ENCODE measurements at regions not wholly inside any gene's neighbourhood (a gene's known extent, or its start where the extent isn't known, plus 50 kb on each side); places are given as distances from the start of the nearest gene placed in this dataset.
"Not testable (repeated sequence)": the region's sequence is repeated elsewhere in the genome, so short reads cannot be mapped to it uniquely, and the experiment has no call there.

DNA sequence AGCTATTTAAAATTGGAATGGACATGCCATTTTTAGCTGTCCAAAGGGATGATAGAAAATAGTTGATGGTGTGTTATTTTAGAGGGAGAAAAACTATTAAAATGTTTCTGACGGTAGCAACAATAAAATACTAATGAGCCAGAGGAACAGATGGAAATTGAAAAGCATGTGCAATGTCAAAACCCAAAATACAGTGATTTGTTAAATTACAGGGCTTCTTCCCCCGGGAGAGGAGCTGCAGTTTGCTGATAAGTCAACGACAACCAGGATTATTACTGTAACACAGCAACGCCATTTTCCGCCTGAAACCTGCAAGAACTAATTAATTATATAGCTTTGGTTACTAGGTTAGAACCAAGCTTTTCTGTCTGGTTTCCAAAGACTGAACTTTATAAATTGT, 179.6 kb upstream of the SPTLC3 start:
- DNase-seq = no peak
- Histone ChIP-seq H2AFZ (ENCODE audit: low read length) (no peak overlapping the region), H3K4me3 (ENCODE audit: low read length) (no peak overlapping the region), H3K79me2 (ENCODE audit: low read length) (no peaks in the 10 kb centered on the region), H3K9ac (ENCODE audit: low read length) (no peak overlapping the region), H3K27ac (ENCODE audit: low read length) (no peak overlapping the region), H4K20me1 (ENCODE audit: insufficient read depth, low read depth, low read length) (no peaks in the 10 kb centered on the region), H3K9me2 (replicated peaks; ENCODE audit: insufficient read depth, low read length) (no peaks in the 10 kb centered on the region; the same call in 1 of the 2 replicates), H3K36me3 (ENCODE audit: insufficient read depth, low read length) (no peaks in the 10 kb centered on the region), H3K27me3 (ENCODE audit: low read length) (no peaks in the 10 kb centered on the region), H3K4me1 (ENCODE audit: low read length) (no peaks in the 10 kb centered on the region), H3K9me3 (ENCODE audit: low read length) (peaks cover 4% of the 10 kb centered on the region; the same call in 1 of the 2 replicates), H3K4me2 (ENCODE audit: low read depth, low read length, poor library complexity, severe bottlenecking) (no peak overlapping the region)

DNA sequence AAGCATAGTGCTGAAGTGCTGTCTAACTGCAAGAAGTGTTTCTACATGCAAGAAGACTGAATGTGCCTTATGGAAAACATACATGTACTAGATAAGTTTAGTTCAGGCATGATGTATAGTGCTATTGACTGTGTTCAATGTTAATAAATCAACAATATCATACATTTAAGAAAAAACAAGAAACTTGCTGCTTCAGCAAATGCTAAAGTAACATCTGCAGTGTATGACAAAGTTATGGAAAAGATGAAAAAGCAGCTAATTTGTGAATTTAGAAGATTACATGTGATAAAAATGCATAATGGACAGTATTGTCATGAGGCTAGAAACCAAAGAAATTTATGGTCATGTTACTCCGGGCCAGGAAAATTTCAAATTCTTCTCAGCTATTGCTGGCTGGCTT, 174.9 kb upstream of the SPTLC3 start:
- Histone ChIP-seq H3K9ac (ENCODE audit: low read length) (no peak overlapping the region), H3K27ac (ENCODE audit: low read length) (no peak overlapping the region), H3K9me2 (replicated peaks; ENCODE audit: insufficient read depth, low read length) (no peaks in the 10 kb centered on the region; the same call in 1 of the 2 replicates), H3K4me3 (ENCODE audit: low read length) (no peak overlapping the region), H3K36me3 (ENCODE audit: insufficient read depth, low read length) (no peaks in the 10 kb centered on the region), H2AFZ (ENCODE audit: low read length) (no peak overlapping the region), H4K20me1 (ENCODE audit: insufficient read depth, low read depth, low read length) (no peaks in the 10 kb centered on the region), H3K9me3 (ENCODE audit: low read length) (no peaks in the 10 kb centered on the region), H3K4me2 (ENCODE audit: low read depth, low read length, poor library complexity, severe bottlenecking) (no peak overlapping the region), H3K4me1 (ENCODE audit: low read length) (no peaks in the 10 kb centered on the region), H3K79me2 (ENCODE audit: low read length) (no peaks in the 10 kb centered on the region), H3K27me3 (ENCODE audit: low read length) (no peaks in the 10 kb centered on the region)
- DNase-seq = no peak

DNA sequence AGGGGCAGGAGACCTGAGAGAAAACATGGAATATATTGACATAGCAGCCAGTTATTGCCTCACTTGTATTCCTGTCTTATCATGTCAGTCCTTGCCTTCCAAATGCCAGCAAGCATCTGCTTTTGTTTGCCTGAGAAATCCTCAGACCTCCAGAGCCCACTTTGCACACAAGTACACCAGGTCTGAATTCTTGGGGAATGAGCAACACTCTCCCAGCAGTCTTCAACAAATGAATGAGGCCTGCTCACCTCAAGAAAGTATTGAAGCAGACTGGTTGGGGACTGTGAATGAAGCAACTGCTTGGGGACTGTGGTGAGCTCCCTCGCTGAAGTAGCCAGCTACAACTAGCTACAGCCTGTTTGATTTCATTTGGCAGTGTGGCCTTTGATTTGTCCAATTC, 172.8 kb upstream of the SPTLC3 start:
- H3K9me3 ChIP-seq (ENCODE audit: low read length) = no peaks in the 10 kb centered on the region
- no peaks in the 10 kb centered on the region for H3K27me3 ChIP-seq (ENCODE audit: low read length)
- H3K4me2 ChIP-seq (ENCODE audit: low read depth, low read length, poor library complexity, severe bottlenecking) = no peak overlapping the region
- H2AFZ ChIP-seq (ENCODE audit: low read length) = no peak overlapping the region
- no peaks in the 10 kb centered on the region for H3K36me3 ChIP-seq (ENCODE audit: insufficient read depth, low read length)
- no peak overlapping the region for H3K4me3 ChIP-seq (ENCODE audit: low read length)
- DNase-seq = no peak
- H3K79me2 ChIP-seq (ENCODE audit: low read length) = no peaks in the 10 kb centered on the region
- H3K9ac ChIP-seq (ENCODE audit: low read length) = no peak overlapping the region
- no peaks in the 10 kb centered on the region for H4K20me1 ChIP-seq (ENCODE audit: insufficient read depth, low read depth, low read length)
- no peaks in the 10 kb centered on the region; the same call in 1 of the 2 replicates for H3K9me2 ChIP-seq (replicated peaks; ENCODE audit: insufficient read depth, low read length)
- no peaks in the 10 kb centered on the region for H3K4me1 ChIP-seq (ENCODE audit: low read length)
- no peak overlapping the region for H3K27ac ChIP-seq (ENCODE audit: low read length)

DNA sequence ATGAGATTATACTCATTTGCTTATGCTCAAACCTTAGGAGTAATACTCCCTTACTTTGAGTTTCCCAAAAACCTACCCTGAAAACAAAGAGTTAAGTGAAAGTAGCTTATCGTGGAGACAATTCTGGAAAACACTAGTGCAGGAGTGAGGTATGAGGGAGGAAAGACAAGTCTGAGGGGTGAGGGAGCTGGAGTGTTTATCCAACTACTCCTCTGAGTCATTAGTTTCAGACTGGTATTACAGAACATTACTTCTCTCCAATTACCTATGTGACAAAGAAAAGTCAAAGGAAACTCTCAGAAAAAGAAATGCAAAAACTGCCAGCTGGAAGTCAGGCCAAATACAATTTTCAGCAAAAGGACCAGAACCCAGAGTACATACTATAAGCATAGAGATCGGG, 171.1 kb upstream of the SPTLC3 start:
- Histone ChIP-seq H3K4me3 (ENCODE audit: low read length) (no peak overlapping the region), H4K20me1 (ENCODE audit: insufficient read depth, low read depth, low read length) (no peaks in the 10 kb centered on the region), H3K4me1 (ENCODE audit: low read length) (no peaks in the 10 kb centered on the region), H3K36me3 (ENCODE audit: insufficient read depth, low read length) (no peaks in the 10 kb centered on the region), H3K9ac (ENCODE audit: low read length) (no peak overlapping the region), H3K9me3 (ENCODE audit: low read length) (no peaks in the 10 kb centered on the region), H2AFZ (ENCODE audit: low read length) (no peak overlapping the region), H3K4me2 (ENCODE audit: low read depth, low read length, poor library complexity, severe bottlenecking) (no peak overlapping the region), H3K9me2 (replicated peaks; ENCODE audit: insufficient read depth, low read length) (no peaks in the 10 kb centered on the region), H3K27ac (ENCODE audit: low read length) (no peak overlapping the region), H3K79me2 (ENCODE audit: low read length) (no peaks in the 10 kb centered on the region), H3K27me3 (ENCODE audit: low read length) (no peaks in the 10 kb centered on the region)
- DNase-seq = no peak

DNA sequence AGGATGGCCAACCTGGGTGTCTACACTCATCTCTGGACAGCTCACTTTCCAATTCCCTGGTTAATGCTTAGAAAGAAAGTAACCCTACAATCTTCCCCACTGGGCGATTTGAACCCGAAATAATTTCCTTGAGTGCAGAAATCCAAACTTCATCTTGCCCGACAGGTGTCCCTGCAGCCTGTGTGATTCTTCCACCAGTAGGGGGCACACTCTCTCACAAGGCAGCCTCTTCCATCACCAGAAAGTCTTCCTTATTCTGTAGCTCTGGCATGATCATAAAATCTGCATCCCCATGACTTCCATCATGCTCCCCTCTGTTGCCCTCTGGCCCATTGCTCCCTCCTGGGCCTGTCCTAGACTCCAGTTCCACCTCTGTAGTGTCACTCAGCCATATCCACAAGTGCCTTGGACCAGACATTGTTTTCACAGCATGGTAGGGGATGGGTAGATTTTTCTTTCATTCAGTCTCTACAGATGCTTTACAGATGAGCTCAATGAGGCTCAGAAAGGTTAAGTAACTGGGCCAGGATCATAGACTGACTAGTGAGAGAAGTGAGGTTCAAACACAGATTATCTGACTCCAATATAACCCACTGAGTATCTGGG, 170.4 kb upstream of the SPTLC3 start:
- Histone ChIP-seq H3K9ac (ENCODE audit: low read length) (no peak overlapping the region), H3K27ac (ENCODE audit: low read length) (no peak overlapping the region), H3K36me3 (ENCODE audit: insufficient read depth, low read length) (no peaks in the 10 kb centered on the region), H3K4me2 (ENCODE audit: low read depth, low read length, poor library complexity, severe bottlenecking) (no peak overlapping the region), H3K79me2 (ENCODE audit: low read length) (no peaks in the 10 kb centered on the region), H3K27me3 (ENCODE audit: low read length) (no peaks in the 10 kb centered on the region), H3K4me3 (ENCODE audit: low read length) (no peak overlapping the region), H3K9me3 (ENCODE audit: low read length) (no peaks in the 10 kb centered on the region), H3K4me1 (ENCODE audit: low read length) (no peaks in the 10 kb centered on the region), H2AFZ (ENCODE audit: low read length) (no peak overlapping the region), H4K20me1 (ENCODE audit: insufficient read depth, low read depth, low read length) (no peaks in the 10 kb centered on the region), H3K9me2 (replicated peaks; ENCODE audit: insufficient read depth, low read length) (no peaks in the 10 kb centered on the region)
- peak; percentile 43 for DNase-seq

DNA sequence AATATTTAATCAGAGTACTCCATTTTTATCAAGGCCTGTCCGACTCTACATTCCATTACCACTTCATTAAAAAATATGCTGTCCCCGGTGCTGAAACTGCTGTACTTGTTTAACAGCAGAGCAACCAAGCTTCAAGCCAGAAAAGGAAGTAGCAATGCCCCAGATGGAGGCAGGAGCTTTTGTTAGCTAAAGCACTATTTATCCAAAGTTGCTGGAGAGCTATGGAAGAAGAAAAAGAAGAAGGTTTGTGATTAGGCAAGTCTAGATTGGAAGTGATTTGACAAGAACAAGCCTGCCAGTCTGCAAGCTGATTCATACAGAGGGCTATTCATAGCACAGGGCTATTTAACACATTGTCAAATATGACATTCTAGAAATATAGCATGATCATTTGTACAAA, 160.9 kb upstream of the SPTLC3 start:
- Histone ChIP-seq H3K36me3 (ENCODE audit: insufficient read depth, low read length) (no peaks in the 10 kb centered on the region), H3K27me3 (ENCODE audit: low read length) (no peaks in the 10 kb centered on the region), H3K27ac (ENCODE audit: low read length) (no peak overlapping the region), H3K4me1 (ENCODE audit: low read length) (no peaks in the 10 kb centered on the region), H3K4me3 (ENCODE audit: low read length) (no peak overlapping the region), H2AFZ (ENCODE audit: low read length) (no peak overlapping the region), H3K79me2 (ENCODE audit: low read length) (no peaks in the 10 kb centered on the region), H3K4me2 (ENCODE audit: low read depth, low read length, poor library complexity, severe bottlenecking) (no peak overlapping the region), H4K20me1 (ENCODE audit: insufficient read depth, low read depth, low read length) (no peaks in the 10 kb centered on the region), H3K9me3 (ENCODE audit: low read length) (peaks cover 3% of the 10 kb centered on the region), H3K9me2 (replicated peaks; ENCODE audit: insufficient read depth, low read length) (no peaks in the 10 kb centered on the region), H3K9ac (ENCODE audit: low read length) (no peak overlapping the region)
- DNase-seq = no peak

DNA sequence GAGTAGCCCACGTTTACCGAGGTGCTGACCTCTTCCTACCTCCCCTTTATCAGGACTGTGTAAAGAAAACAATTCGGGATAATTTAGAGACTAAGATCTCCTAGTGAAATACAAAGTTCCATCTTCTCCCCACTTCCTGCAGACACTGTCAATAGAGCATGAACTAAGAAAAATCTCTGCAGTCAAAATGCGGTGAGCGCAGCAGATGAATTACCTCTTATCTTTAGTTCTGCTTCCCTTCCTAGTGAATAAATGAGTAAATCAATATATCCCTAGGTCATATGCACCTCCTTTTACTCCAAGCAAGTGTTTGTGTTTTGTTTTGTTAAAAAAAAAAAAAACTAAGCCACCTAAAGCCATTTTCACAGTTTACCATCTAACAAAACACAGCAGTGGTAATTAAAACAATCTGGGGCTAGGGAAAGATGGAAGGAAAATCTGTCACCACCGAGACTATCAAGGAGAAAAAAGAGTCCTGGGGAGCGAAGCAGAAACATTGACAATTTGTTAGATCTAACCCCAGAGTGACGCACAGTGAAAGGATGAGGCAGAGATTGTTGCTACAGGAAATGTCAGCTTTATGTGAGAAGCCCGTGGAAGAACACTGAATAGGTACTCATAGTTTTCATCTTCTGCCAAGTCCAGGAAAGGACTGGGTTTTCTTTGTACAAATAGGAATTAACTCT, 159.4 kb upstream of the SPTLC3 start:
- H3K4me3 ChIP-seq (ENCODE audit: low read length) = no peak overlapping the region
- H3K9me2 ChIP-seq (replicated peaks; ENCODE audit: insufficient read depth, low read length) = no peaks in the 10 kb centered on the region
- no peak overlapping the region for H3K9ac ChIP-seq (ENCODE audit: low read length)
- no peak overlapping the region for H3K4me2 ChIP-seq (ENCODE audit: low read depth, low read length, poor library complexity, severe bottlenecking)
- no peaks in the 10 kb centered on the region for H3K4me1 ChIP-seq (ENCODE audit: low read length)
- no peaks in the 10 kb centered on the region for H3K36me3 ChIP-seq (ENCODE audit: insufficient read depth, low read length)
- no peaks in the 10 kb centered on the region for H4K20me1 ChIP-seq (ENCODE audit: insufficient read depth, low read depth, low read length)
- H3K27me3 ChIP-seq (ENCODE audit: low read length) = no peaks in the 10 kb centered on the region
- H3K9me3 ChIP-seq (ENCODE audit: low read length) = peaks cover 7% of the 10 kb centered on the region
- no peak overlapping the region for H3K27ac ChIP-seq (ENCODE audit: low read length)
- no peaks in the 10 kb centered on the region for H3K79me2 ChIP-seq (ENCODE audit: low read length)
- H2AFZ ChIP-seq (ENCODE audit: low read length) = no peak overlapping the region
- DNase-seq = no peak

DNA sequence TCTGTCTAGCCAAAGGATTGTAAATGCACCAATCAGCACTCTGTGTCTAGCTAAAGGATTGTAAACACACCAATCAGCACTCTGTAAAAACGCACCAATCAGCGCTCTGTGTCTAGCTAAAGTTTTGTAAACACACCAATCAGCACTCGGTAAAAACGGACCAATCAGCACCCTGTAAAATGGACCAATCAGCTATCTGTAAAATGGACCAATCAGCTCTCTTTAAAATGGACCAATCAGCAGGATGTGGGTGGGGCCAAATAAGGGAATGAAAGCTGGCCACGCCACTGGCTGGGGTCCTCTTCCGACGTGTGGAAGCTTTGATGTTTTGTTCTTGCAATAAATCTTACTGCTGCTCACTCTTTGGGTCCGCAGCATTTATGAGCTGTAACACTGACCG, 151.1 kb upstream of the SPTLC3 start:
- not testable (repeated sequence) for H2AFZ ChIP-seq (ENCODE audit: low read length); H3K27me3 ChIP-seq (ENCODE audit: low read length); DNase-seq; H3K36me3 ChIP-seq (ENCODE audit: insufficient read depth, low read length); H3K9me2 ChIP-seq (replicated peaks; ENCODE audit: insufficient read depth, low read length); H3K9ac ChIP-seq (ENCODE audit: low read length); H4K20me1 ChIP-seq (ENCODE audit: insufficient read depth, low read depth, low read length); H3K4me1 ChIP-seq (ENCODE audit: low read length); H3K27ac ChIP-seq (ENCODE audit: low read length); H3K4me2 ChIP-seq (ENCODE audit: low read depth, low read length, poor library complexity, severe bottlenecking); H3K4me3 ChIP-seq (ENCODE audit: low read length); H3K79me2 ChIP-seq (ENCODE audit: low read length)
- H3K9me3 ChIP-seq (ENCODE audit: low read length) = peaks cover 14% of the 10 kb centered on the region; the same call in 1 of the 2 replicates
